Panc1 (cell line): ENCODE measurements at regions not wholly inside any gene's neighbourhood (a gene's known extent, or its start where the extent isn't known, plus 50 kb on each side); places are given as distances from the start of the nearest gene placed in this dataset.

Source experiments
- ATAC-seq: fragments of 200-7000 bp; cut with Tn5 transposase; 2 replicates; pipeline ENCODE4 v1.9.1; 2020; ENCODE audit warnings: mild to moderate bottlenecking, moderate library complexity
- BruUV-seq: library from RNA; stranded (reverse); fragments of 400-500 nt; replicated peaks from 2 replicates; lab custom pipeline; 2021; lab: Mats Ljungman, UMichigan
- CTCF ChIA-PET: fragments of 300-600 bp; sonication (Branson Sonifier 250); formaldehyde crosslinking; loops from one replicate; lab custom pipeline; 2022; ENCODE audit warnings: antibody characterized with exemption; lab: Charles Lee
- POLR2A ChIA-PET: fragments of 300-600 bp; sonication (Branson Sonifier 250); formaldehyde crosslinking; loops from one replicate; lab custom pipeline; 2022; ENCODE audit warnings: antibody characterized with exemption; lab: Charles Lee
- DNase-seq: peaks from one replicate; pipeline ENCODE4 v3.0.0-alpha.2; 2010; ENCODE audit warnings: low read depth, low spot score
- H3K27ac ChIP-seq: 2 replicates; pipeline ENCODE4 v1.5.1; 2011; ENCODE audit warnings: mild to moderate bottlenecking, low read length, inconsistent platforms
- H3K27me3 ChIP-seq: fragments of 200-500 bp; sonication (Bioruptor generic); 2 replicates; pipeline ENCODE4 v1.6.0; 2014; ENCODE audit warnings: low read length, inconsistent platforms; ENCODE audit not compliant: control insufficient read depth, insufficient read depth
- H3K36me3 ChIP-seq: fragments of 200-500 bp; sonication (Bioruptor generic); 2 replicates; pipeline ENCODE4 v1.5.1; 2014; ENCODE audit warnings: inconsistent platforms, mild to moderate bottlenecking, low read length, moderate library complexity; ENCODE audit not compliant: control insufficient read depth, insufficient read depth
- H3K4me1 ChIP-seq: 2 replicates; pipeline ENCODE4 v1.5.1; 2011; ENCODE audit warnings: inconsistent platforms, mild to moderate bottlenecking, low read length, moderate library complexity; ENCODE audit not compliant: control insufficient read depth, insufficient read depth
- H3K4me3 ChIP-seq, 2 experiments: 2 replicates each; pipeline ENCODE4 v1.5.1; 2011 to 2012; ENCODE audit warnings: low read depth in 2 of 2, low read length in 2 of 2, mild to moderate bottlenecking in 2 of 2, inconsistent platforms in 1 of 2, moderate library complexity in 1 of 2
- H3K9me3 ChIP-seq: fragments of 200-500 bp; sonication (Bioruptor generic); 2 replicates; pipeline ENCODE4 v1.5.1; 2014; ENCODE audit warnings: low read depth, mild to moderate bottlenecking, inconsistent platforms, low read length, moderate library complexity; ENCODE audit not compliant: control insufficient read depth, insufficient read depth
- POLR2AphosphoS5 ChIP-seq: IDR thresholded peaks from 2 replicates; pipeline ENCODE4 v1.6.1; 2012; ENCODE audit warnings: mild to moderate bottlenecking, low read depth, low read length, moderate library complexity
- REST ChIP-seq, 2 experiments: IDR thresholded peaks; 2 replicates each; pipeline ENCODE4 v1.6.1; 2011 to 2012; ENCODE audit warnings: low read depth in 2 of 2, control low read depth in 1 of 2, low read length in 1 of 2, mild to moderate bottlenecking in 1 of 2, moderate library complexity in 1 of 2; ENCODE audit not compliant: insufficient read depth in 1 of 2
- SIN3A ChIP-seq: IDR thresholded peaks from 2 replicates; pipeline ENCODE4 v1.6.1; 2012; ENCODE audit warnings: low read depth, mild to moderate bottlenecking, low read length, moderate library complexity, borderline replicate concordance; ENCODE audit not compliant: insufficient read depth
- TCF7L2 ChIP-seq: IDR thresholded peaks from 2 replicates; pipeline ENCODE4 v1.6.1; 2011; ENCODE audit warnings: mild to moderate bottlenecking, low read depth, low read length, inconsistent platforms
- in situ Hi-C: cut with HindIII; loops from 2 replicates; pipeline ENCODE4 v1.10.0; 2016; ENCODE audit warnings: low sequenced_read_pairs, low pct_unique_long_range_greater_than_20kb
- intact Hi-C: fragments of 100-400 bp; cut with micrococcal nuclease; formaldehyde crosslinking; loops from one replicate; pipeline ENCODE4 v1.10.0; 2022; ENCODE audit not compliant: unreplicated experiment
- TF ChIP-seq, protein P1 (sequence below): fragments of 450-650 bp; IDR thresholded peaks from 2 replicates; pipeline ENCODE4 v1.5.1; 2017; ENCODE audit warnings: mild to moderate bottlenecking

GRCh38 chr4:174037049-174037448 is 246.4 kb downstream of the FBXO8 start:
- in situ Hi-C loops = no loop called here
- Histone ChIP-seq H3K9me3 (no peaks in the 10 kb centered on the region), H3K4me1 (no peaks in the 10 kb centered on the region), H3K36me3 (no peaks in the 10 kb centered on the region), H3K27me3 (no peaks in the 10 kb centered on the region), H3K27ac (no peak overlapping the region), H3K4me3 (no peak overlapping the region)
- BruUV-seq = no TSS peak
- POLR2A ChIA-PET = no interaction called here
- DNase-seq (no peak), ATAC-seq (no peak)
- CTCF ChIA-PET = no interaction called here
- intact Hi-C loops = no loop called here
- TF ChIP-seq REST (IDR thresholded peaks at IDR 0.05; ENCODE audit: insufficient read depth in 1 of 2, low read depth in 2 of 2, low read length in 1 of 2) = no peak
- TF ChIP-seq POLR2AphosphoS5 = no peak
- TF ChIP-seq TCF7L2 = no peak
- TF ChIP-seq, protein P1, sequence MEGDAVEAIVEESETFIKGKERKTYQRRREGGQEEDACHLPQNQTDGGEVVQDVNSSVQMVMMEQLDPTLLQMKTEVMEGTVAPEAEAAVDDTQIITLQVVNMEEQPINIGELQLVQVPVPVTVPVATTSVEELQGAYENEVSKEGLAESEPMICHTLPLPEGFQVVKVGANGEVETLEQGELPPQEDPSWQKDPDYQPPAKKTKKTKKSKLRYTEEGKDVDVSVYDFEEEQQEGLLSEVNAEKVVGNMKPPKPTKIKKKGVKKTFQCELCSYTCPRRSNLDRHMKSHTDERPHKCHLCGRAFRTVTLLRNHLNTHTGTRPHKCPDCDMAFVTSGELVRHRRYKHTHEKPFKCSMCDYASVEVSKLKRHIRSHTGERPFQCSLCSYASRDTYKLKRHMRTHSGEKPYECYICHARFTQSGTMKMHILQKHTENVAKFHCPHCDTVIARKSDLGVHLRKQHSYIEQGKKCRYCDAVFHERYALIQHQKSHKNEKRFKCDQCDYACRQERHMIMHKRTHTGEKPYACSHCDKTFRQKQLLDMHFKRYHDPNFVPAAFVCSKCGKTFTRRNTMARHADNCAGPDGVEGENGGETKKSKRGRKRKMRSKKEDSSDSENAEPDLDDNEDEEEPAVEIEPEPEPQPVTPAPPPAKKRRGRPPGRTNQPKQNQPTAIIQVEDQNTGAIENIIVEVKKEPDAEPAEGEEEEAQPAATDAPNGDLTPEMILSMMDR = no peak
- TF ChIP-seq SIN3A = no peak

DNA sequence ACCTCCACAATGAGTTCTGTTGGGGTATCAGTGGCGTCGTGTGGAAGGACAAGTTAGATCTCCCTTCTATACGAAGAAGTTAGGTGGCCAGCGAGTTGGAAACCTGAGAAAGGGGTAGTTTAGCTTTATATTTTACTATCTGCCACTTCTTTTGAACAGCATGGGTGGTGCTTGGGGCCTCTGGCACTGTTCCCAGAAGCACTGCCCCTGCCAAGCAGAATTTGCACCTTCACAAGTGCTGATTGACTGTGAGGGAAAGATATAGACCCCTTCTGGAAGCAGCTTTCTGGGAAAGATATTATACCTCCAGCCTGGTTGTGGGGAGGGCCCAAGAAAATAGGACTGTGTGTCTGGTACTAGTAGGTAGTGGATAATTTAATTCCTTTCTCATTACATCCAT is 246.9 kb downstream of the FBXO8 start:
- Histone ChIP-seq H3K27me3 (no peaks in the 10 kb centered on the region), H3K27ac (no peak overlapping the region), H3K4me1 (no peaks in the 10 kb centered on the region), H3K9me3 (no peaks in the 10 kb centered on the region), H3K36me3 (no peaks in the 10 kb centered on the region), H3K4me3 (no peak overlapping the region)
- TF ChIP-seq, protein P1 = no peak
- TF ChIP-seq TCF7L2 (no peak), SIN3A (no peak), POLR2AphosphoS5 (no peak), REST (IDR thresholded peaks at IDR 0.05; ENCODE audit: insufficient read depth in 1 of 2, low read depth in 2 of 2, low read length in 1 of 2) (no peak)
- CTCF ChIA-PET = no interaction called here
- in situ Hi-C loops (no loop called here), intact Hi-C loops (no loop called here)
- no TSS peak for BruUV-seq
- ATAC-seq (no peak), DNase-seq (no peak)
- POLR2A ChIA-PET = no interaction called here
